ENCODE measurements at regions not wholly inside any gene's neighbourhood (a gene's known extent, or its start where the extent isn't known, plus 50 kb on each side); places are given as distances from the start of the nearest gene placed in this dataset.
"Not testable (repeated sequence)": the region's sequence is repeated elsewhere in the genome, so short reads cannot be mapped to it uniquely, and the experiment has no call there.

DNA sequence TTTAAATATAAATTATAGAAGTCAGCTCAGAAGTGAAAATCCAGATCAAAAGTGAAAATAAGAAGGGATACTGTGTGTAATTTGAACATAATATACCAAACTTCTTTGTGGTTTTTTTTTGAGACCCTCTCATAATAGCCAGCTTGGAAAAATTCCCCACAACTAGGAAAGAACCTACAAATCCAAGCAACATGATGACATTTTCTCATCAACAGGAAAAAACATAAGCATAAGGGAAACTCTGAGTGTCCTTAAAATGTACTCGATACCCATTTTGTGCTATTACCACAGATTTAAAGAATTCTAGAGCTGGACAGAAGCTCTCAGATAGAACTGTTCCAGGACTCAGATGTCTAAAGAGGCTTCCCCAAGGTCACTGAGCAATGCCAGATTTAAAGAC, 214.8 kb upstream of the KLF14 start:
- DNase-seq (ENCODE audit: low spot score), result no peak

DNA sequence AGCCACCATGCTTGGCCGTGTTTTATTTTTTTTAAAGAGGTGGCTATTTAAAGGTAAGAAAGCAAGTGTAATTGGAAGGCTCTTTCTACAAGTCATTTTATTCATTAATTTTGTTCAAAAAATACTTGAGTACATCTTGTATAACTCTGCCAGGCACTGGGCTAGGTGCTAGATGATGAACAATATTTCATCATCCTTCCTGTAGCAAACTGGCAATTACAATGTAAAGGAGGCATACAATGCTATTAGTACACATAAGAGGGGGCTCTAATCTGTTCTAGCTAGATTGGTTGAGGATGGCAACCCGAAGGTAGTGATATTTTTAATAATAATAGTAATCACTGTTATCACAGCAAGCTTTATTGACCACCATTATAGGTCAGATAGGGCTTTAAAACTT, 215.5 kb upstream of the KLF14 start:
- no peak for DNase-seq (ENCODE audit: low spot score)

DNA sequence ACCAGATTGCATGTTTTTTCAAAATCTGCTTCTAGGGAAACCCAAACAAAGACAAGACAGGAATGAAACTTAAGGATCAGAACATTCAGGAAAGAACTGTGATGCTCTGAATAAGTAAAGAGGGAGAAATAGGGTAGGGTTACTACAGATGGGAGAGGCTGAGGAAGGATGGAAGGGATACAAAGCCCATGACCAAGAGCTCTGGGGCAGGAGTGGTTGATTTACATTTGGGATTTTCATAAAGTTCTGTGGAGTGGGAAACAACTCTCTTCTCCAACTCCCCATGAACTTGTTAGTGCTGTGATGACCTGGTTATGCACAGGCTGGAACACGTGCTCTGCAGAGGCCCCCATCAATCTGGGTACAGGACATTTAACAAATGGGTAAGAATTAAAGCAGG, 216.0 kb upstream of the KLF14 start:
- no peak for DNase-seq (ENCODE audit: low spot score)

DNA sequence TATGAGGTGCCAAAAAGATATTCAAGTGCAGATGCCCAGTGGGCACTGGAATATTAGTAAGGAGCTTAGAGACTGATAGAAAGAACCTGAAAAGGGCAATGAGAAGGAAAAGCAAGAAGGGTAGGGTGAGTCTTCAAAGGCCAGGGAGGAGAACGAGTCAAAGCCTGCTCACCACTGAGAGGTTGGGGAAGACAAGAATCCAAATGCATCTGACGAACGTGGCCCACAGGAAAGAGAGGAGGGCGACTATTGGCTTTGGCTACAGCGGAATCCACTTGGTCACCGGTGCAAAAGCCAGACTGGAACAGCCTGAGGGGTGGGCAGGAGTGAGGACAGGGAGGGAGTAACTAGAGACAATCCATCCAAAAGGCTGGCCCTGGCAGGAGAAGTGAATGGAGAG, 216.7 kb upstream of the KLF14 start:
- no peak for DNase-seq (ENCODE audit: low spot score)

DNA sequence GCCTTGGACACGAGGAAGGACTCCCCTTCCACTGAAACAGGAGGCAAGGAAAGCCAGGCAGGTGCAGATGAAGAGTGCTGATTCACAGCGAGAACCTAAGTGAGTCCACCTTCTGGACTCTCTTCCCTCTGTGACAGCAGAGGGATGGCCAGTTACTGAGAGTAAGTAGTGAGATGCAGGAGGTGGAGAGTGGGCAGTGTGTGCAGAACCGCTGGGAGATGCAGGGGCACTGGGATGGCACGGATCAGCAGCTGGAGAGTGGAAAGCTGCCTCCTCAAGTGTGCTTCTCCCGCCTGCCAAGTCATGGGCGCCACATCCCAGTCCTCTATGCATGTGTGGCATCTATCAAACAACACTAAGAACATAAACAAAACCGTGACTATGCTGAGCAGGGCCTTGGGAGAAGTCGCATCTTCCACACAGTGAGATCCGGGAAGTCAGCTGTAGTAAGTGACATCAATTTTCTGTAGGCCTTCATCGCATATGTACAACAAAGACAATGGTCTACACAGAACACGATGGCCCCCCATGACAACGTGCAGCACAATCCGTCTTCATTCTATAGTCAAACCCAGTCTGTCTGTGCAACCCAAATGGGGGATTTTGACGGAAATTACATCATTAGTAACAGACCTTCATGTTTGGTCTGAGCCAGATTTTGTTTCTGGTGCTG, 217.4 kb upstream of the KLF14 start:
- no peak for DNase-seq (ENCODE audit: low spot score)

DNA sequence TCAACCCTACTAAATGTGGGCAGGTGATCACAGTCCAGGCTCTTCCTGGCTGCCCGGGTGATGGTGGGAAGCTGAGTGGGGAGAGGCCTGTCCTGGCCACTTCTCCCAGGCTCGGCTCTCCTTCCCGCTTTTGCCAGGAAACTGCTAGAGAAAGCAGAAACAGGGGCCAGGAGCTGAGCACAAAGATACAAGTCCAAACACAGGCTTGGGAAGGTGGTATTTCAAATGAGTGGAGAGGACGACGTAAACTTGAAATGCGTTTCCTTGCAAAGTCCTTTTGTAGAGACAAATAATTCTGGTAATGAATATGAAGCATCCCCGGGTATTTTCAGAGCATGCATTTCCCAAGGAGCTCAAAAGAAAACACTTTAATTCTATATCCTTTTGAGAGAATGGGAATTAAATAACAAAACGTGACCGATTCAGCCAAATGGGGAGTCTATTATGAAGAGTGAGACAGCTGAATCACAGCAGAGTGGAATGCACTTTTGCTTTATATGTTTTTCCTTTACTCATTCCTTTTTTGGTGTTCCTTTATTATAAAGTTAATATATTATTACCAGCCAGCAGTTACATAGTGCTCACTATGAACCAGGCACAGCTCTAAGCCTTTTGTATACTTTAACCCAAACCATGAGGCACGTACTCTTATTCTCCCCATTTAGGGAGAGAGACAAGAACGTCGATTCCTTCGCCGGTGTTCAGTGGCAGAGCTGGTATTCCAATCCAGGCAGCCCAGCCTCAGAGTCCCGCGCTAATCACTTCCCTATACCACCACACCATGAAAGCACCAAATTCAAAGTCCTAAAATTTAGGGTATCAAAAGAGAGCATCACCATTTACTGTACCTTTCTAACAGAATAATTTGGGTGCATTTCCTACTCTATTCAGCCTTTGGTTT, 218.2 kb upstream of the KLF14 start:
- no peak for DNase-seq (ENCODE audit: low spot score)

DNA sequence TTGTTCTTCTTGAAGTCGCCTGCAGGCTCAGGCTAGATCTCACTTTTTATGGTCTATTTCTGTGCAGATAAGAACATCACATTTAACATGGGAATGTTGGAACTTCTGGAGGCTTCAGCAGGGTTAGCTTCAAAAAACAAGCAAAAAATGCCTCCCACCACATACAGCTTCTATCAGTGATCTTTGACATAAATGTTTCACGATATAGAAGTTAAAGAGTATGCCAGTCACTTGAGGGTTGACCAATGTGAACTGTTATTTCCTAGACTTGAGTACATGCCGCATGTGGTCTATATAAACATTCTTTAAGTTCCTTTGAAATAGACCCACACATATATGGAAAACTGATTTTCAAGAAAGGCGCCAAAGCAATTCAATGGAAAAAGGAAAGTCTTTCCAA, 219.2 kb upstream of the KLF14 start:
- no peak for DNase-seq (ENCODE audit: low spot score)

DNA sequence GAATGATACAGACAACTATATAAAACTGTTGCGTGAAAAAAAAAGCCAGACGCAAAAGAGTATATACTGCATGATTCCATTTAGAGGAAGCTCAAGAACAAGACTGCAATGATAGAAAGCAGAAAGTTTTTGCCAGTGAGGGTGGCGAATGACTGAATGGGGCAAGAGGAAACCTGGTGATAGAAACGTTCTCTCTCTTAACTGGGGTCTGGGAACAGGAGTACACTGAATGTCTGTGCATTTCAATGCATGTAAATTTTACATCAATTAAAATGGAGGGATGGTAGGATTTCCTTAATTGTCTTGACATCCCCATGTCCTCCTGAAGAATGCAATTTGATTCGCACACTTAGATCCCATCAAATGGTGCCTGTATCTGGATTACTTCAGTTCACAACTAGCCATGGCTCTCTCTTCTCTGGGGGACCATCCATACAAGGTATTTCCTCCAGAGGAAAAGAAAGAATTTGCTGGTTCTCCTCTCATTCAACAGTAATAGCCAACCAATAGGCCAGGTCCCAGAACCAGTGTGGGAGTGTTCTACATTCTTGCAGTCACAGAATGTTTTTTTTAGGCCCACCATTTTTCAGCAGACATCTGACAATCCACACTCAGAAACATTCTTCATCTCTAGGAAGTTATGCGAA, 221.0 kb upstream of the KLF14 start:
- DNase-seq (ENCODE audit: low spot score), result no peak

DNA sequence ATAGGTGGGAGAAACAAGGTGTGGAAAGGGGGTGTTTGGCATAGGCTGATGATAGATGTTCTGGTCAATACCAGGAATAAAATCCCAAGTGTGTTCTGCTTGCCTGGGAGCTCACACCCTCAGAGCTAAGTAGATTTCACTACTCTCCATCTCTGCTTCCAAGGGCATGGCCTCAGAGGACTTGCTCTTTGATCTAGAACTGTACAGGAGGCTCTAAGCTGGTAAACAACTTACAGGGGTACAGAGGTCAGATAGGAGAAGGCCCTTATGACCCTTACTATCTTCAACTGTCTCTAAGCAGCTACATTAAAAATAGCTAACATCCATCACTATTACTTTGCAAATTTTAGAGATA, 221.5 kb upstream of the KLF14 start:
- no peak for DNase-seq (ENCODE audit: low spot score)

DNA sequence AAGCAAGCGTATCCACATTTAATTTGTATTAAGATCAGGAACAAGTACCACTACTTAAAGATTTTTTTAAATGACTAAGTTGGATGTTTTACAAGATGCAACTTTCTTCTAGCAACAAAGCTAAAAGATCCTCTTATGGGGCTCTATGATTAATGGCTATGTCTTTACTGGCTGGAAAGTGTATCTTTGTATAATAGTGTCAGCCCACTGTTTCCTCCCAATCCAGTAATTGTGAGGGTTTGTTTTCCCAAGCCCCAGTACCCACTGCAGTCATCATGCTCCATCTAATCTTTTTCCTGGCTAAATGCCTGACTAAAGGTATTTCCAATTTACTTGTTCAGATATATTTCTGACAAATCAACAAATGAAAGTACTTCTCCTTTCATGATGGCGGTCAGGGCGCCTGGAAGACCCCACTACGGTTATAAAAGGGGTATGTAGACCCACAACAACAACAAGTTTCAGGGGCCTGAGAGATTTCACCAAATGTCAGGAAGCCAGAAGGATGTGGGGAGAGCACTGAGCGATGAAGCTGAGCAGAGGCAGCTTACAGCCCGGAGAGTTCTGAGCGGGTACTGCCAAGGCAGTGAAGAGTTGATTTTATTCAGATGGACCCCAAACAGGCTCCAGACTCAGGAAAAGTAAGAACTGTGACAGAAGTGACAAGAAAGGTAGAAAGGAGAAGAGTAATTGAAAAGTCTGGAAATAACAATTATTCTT, 222.6 kb upstream of the KLF14 start:
- DNase-seq (ENCODE audit: low spot score), result no peak

DNA sequence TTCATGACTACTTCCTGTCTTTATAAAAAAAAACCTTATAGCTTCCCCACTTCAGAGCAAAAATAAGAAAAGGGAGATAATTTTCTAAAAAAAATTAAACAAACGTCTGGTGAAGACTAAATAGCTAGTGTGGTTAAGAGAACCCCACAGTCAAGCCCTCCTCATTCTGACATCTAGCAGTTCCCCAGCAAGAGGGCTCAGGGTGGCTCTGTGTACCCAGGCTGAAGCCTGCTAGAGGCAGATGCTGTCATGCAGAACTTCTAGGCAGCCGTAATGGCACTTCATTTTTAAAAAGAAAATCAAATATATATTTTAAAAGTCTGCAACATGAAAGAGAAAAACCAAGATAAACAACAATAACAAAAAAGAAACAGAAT, 223.1 kb upstream of the KLF14 start:
- DNase-seq (ENCODE audit: low spot score), result no peak

DNA sequence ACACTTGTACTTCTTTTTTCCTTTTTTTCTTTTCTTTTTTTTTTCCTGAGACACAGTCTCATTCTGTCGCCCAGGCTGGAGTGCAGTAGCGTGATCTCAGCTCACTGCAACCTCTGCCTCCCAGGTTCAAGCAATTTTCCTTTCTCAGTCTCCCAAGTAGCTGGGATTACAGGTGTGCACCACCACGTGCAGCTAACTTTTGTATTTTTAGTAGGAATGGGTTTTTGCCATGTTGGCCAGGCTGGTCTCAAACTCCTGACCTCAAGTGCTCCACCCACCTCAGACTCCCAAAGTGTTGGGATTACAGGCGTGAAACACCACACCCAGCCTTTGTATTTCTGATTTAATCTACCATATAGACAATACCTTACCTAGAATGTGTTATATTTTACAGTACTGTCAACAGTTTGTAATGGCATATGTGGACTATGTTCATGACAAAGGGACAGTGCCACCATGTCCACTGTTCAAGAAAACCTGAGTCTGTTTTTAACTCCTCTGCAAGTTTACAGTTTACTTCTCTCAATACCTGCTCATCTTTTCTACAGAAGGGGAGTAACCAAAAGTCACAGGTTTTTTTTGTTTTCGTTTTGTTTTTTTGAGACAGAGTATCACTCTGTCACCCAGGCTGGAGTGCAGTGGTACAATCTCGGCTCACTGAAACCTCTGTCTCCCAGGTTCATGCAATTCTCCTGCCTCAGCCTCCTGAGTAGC, 223.9 kb upstream of the KLF14 start:
- DNase-seq (ENCODE audit: low spot score), result not testable (repeated sequence)

DNA sequence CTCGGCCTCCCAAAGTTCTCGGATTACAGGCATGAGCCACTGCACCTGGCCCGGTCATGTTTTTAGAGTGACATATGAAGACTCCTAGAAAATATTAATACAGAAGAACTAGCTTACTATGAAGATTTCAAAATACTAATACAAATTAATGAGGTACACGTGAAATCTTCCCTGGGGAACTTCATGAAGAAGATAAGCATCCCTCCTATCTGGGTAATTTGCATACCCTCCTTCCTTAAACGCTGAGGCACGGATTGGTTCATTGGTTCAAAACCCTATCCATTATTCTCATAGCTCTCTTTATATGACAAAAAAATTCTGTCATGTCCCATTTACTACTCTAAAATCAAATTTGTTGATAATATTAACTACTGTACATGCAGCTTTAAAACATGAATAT, 224.8 kb upstream of the KLF14 start:
- no peak for DNase-seq (ENCODE audit: low spot score)

DNA sequence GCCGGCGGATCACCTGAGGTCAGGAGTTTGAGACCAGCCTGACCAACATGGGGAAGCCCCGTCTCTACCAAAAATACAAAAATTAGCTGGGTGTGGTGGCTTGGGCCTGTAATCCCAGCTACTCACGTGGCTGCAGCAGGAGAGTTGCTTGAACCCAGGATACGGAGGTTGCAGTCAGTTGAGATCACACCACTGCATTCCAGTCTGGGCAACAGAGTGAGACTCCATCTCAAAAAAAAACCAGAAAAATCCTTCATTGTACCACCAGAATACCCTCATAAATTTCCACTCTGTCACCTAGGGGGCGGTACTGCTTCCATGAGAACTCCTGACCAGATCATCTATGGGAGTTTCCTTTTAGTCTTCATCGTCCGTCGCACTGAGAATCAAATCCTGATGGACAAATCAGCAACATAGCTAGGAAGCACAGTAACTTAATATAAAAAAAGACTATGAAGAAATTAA, 225.8 kb upstream of the KLF14 start:
- DNase-seq (ENCODE audit: low spot score), result peak; percentile 54

DNA sequence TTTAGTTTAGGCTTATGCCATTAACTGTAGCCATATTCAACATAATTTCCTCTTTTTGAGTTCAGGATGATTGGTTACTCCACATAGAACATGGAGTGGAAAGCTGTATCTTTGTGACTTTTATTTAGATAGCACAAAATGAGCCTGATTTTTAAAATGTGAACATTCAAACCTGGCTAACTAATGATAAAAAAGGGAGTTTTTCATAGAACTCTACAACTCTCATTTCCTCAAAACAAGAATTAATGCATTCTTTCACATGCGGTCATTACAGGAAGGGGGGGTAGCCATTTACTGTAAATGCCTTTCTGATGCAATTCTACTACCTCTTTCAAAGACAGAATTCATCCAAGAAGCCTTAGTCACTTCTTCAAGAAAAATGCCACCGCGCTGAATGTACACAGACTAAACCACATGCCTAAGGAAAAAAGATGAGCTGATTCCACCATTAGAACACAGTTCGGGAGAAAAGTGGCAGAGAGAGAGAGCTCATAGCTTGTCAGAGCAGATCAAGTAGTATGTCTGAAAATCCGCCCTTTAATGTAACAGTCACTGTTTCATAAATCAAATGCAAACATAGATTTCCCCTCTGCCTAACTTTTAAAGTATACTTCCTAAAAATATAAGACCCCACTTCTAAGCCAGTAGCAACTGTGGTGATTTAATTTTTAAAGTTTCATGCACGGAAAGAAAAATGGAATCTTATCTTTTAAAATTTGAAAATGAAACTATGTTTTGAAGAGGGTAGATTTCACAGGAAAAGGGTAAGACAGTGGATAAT, 226.4 kb upstream of the KLF14 start:
- peak; percentile 84 for DNase-seq (ENCODE audit: low spot score)

DNA sequence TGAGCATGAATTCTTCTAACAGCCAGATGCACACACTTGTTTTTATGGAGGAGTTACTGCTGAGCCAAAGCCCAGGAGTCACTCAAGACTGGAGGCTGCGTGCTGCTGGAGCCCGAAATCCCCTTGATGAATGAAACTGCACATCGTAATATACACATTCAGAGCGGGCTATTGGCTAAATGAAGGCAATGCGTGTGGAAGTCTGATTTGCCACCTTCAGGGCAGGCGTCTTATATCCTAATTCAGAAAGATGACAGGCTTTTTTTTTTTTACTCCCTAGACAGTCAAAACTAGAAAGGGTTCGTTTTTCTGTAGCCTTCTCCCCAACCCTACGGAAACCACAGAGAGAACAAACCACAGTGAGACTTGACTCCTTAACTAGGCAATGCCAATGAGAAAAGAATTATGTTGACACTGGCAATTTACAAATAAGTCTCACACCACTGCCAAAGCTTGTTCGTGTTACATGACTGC, 227.2 kb upstream of the KLF14 start:
- peak; percentile 20 for DNase-seq (ENCODE audit: low spot score)

DNA sequence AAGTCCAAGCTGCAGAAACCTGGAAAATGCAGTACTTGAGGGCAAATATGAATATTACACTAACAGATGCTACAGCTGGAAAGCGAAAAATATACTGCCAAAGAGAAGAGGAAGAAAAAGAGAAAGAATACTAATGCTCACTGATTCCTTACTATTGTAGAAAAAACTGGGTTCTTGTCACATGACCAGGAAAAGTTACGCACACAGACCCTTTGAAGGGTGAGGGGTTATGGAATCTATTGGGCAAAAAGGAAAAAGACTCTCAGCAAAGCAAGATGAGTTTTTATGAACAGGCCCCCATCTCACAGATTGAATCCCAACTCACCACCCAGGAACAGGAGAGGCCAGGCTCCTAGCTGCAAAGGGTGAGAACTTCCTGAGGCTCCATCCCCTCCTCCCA, 228.1 kb upstream of the KLF14 start:
- DNase-seq (ENCODE audit: low spot score), result no peak

DNA sequence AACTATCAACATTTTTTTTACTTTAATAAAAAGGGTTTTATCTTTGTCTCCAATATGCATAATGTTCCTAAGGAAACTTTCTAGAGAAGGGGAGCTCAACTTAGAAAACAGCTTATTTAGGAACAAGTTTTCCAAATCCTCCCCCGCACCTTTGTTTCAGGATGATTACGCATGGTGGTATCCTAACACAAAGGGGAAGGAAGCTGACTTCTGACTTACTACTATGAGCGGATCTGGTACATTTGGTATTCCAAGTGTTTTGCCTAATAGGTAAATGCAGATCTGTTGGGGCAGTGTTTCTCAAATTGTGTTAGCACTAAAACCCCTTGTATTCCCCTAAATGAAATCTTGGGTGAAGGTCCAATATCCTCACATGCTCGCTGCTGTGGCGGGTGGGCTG, 229.3 kb upstream of the KLF14 start:
- no peak for DNase-seq (ENCODE audit: low spot score)

DNA sequence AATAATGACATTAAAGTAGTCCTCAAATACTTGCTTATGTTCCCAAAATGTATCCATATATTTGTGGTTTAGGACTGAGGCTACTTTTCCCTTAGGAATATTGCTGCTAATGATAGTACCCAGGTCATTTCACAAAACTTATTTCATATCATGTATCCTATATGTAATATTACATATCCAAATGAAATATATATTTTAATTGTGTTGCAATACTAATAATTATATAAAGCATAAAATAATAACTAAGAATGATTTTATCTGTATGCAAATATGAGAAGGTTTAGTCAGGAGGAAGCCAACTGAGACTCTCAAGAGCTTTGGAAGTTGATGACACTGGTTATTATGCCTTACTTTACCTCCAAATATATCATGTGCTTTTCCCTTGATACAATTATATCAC, 231.5 kb upstream of the KLF14 start:
- no peak for DNase-seq (ENCODE audit: low spot score)

DNA sequence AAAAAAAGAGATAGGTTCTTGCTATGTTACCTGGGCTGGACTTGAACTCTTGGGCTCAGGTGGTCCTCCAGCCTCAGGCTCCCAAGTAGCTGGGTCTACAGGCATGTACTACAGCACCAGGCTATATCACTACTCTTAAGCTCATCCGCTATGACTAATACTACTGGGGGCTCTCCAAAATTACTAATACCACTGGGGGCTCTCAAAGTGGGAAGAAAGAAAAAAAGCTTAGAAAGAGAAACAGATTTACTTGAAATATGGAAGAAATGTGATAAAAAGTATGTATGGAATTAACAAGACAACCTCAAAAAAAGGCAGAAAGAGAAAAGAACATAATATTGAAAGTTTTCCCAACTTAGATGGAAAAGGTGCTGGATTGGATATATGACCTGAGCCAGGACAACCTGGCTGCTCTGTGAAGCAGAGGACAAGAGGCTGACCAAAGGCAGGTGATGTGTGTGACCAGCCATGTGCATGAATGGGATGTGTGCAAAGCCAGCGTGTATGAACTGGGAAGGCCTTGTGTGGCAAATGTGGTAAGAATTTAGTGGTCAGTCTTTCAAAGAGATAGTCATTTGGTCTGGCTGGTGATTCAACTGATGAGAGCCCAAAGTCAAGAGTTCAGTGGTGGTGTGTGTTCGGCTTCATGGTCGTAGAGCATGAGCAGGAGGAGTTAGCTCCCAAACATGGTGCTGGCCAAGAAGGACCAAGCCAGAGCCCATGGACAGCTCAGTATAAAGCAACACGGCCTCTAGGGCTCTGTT, 232.4 kb upstream of the KLF14 start:
- DNase-seq (ENCODE audit: low spot score), result peak; percentile 57
